ENCODE measurements at regions not wholly inside any gene's neighbourhood (a gene's known extent, or its start where the extent isn't known, plus 50 kb on each side); places are given as distances from the start of the nearest gene placed in this dataset.
"Not testable (repeated sequence)": the region's sequence is repeated elsewhere in the genome, so short reads cannot be mapped to it uniquely, and the experiment has no call there.

- not testable (repeated sequence) for H4K20me1 ChIP-seq (ENCODE audit: insufficient read depth, low read length); H3K9ac ChIP-seq (ENCODE audit: low read length); H3K9me3 ChIP-seq (replicated peaks; ENCODE audit: insufficient read depth, low read length); H3K36me3 ChIP-seq (replicated peaks; ENCODE audit: insufficient read depth, low read length); H3K4me1 ChIP-seq (ENCODE audit: low read length); DNase-seq; H3K4me2 ChIP-seq (ENCODE audit: low read depth, low read length); H3F3A ChIP-seq (ENCODE audit: insufficient read depth, low read length); H2AFZ ChIP-seq (ENCODE audit: low read length); H3K9me2 ChIP-seq (replicated peaks; ENCODE audit: insufficient read depth, low read length); H3K4me3 ChIP-seq (ENCODE audit: low read length); H3K27me3 ChIP-seq (replicated peaks; ENCODE audit: insufficient read depth, low read length); H3K79me2 ChIP-seq (ENCODE audit: low read length); H3K27ac ChIP-seq (ENCODE audit: low read length)
Measured at GRCh38 chr1:182221367-182221766, 159.9 kb upstream of the ZNF648 start.

DNA sequence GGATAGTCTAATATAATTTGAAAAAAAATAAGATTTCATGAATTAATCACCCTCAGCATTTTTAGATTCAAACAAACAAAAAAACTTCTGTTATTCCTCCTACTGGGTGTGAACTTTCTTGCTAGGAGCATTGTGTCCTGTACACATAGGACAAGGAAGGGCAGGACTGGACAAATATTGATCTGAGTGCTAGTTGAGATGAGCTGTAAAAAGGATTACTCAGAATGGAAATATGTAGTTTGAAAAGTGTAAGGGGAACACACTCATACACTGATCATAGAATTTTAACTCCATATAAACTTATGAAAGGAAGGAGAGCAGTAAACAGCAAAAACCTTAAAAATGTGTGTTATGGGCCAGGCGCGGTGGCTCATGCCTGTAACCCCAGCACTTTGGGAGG is 156.5 kb upstream of the ZNF648 start:
- H3K4me1 ChIP-seq (ENCODE audit: low read length) = no peaks in the 10 kb centered on the region
- no peaks in the 10 kb centered on the region for H3K27me3 ChIP-seq (replicated peaks; ENCODE audit: insufficient read depth, low read length)
- H3K79me2 ChIP-seq (ENCODE audit: low read length) = no peaks in the 10 kb centered on the region
- no peak for DNase-seq
- H3K36me3 ChIP-seq (replicated peaks; ENCODE audit: insufficient read depth, low read length) = no peaks in the 10 kb centered on the region
- no peaks in the 10 kb centered on the region for H3K9me3 ChIP-seq (replicated peaks; ENCODE audit: insufficient read depth, low read length)
- no peak overlapping the region for H3K9ac ChIP-seq (ENCODE audit: low read length)
- TF ChIP-seq, protein P1, sequence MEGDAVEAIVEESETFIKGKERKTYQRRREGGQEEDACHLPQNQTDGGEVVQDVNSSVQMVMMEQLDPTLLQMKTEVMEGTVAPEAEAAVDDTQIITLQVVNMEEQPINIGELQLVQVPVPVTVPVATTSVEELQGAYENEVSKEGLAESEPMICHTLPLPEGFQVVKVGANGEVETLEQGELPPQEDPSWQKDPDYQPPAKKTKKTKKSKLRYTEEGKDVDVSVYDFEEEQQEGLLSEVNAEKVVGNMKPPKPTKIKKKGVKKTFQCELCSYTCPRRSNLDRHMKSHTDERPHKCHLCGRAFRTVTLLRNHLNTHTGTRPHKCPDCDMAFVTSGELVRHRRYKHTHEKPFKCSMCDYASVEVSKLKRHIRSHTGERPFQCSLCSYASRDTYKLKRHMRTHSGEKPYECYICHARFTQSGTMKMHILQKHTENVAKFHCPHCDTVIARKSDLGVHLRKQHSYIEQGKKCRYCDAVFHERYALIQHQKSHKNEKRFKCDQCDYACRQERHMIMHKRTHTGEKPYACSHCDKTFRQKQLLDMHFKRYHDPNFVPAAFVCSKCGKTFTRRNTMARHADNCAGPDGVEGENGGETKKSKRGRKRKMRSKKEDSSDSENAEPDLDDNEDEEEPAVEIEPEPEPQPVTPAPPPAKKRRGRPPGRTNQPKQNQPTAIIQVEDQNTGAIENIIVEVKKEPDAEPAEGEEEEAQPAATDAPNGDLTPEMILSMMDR (IDR thresholded peaks at IDR 0.05; ENCODE audit: low read length) = no peak
- TF ChIP-seq EZH2 (optimal IDR thresholded peaks at IDR 0.05; ENCODE audit: low read depth, low read length) (no peak), EZH2phosphoT487 (IDR thresholded peaks at IDR 0.05; ENCODE audit: low read length) (no peak)
- H2AFZ ChIP-seq (ENCODE audit: low read length) = no peak overlapping the region
- H3K4me2 ChIP-seq (ENCODE audit: low read depth, low read length) = no peak overlapping the region
- no peaks in the 10 kb centered on the region for H4K20me1 ChIP-seq (ENCODE audit: insufficient read depth, low read length)
- H3K27ac ChIP-seq (ENCODE audit: low read length) = no peak overlapping the region
- H3K9me2 ChIP-seq (replicated peaks; ENCODE audit: insufficient read depth, low read length) = no peaks in the 10 kb centered on the region
- no peaks in the 10 kb centered on the region for H3F3A ChIP-seq (ENCODE audit: insufficient read depth, low read length)
- no peak overlapping the region for H3K4me3 ChIP-seq (ENCODE audit: low read length)

DNA sequence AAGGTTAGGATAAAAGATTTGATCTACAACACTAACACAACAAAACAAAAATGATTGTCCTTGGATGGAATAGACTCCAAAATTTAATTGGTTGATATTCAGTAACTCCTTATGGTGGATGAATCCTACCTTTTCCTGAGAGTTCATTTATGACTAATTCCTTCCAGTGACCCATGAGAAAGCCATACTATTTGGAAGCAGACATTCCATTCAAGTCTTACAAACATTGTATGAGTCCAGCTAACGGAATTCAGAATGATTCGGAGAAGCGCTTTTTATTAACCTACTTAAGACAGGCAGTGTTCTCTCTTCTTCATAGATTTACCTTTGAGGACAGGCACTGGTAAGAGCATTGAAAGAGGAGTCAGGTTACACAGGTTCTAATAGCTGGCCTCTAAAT is 155.6 kb upstream of the ZNF648 start:
- Histone ChIP-seq H3K4me2 (ENCODE audit: low read depth, low read length) (no peak overlapping the region), H2AFZ (ENCODE audit: low read length) (no peak overlapping the region), H3K27me3 (replicated peaks; ENCODE audit: insufficient read depth, low read length) (no peaks in the 10 kb centered on the region), H3K79me2 (ENCODE audit: low read length) (no peaks in the 10 kb centered on the region), H3K36me3 (replicated peaks; ENCODE audit: insufficient read depth, low read length) (no peaks in the 10 kb centered on the region), H3K4me1 (ENCODE audit: low read length) (no peaks in the 10 kb centered on the region), H3K9me3 (replicated peaks; ENCODE audit: insufficient read depth, low read length) (no peaks in the 10 kb centered on the region), H3F3A (ENCODE audit: insufficient read depth, low read length) (no peaks in the 10 kb centered on the region), H3K27ac (ENCODE audit: low read length) (no peak overlapping the region), H4K20me1 (ENCODE audit: insufficient read depth, low read length) (no peaks in the 10 kb centered on the region), H3K9ac (ENCODE audit: low read length) (no peak overlapping the region), H3K4me3 (ENCODE audit: low read length) (no peak overlapping the region), H3K9me2 (replicated peaks; ENCODE audit: insufficient read depth, low read length) (no peaks in the 10 kb centered on the region)
- TF ChIP-seq, protein P1 (IDR thresholded peaks at IDR 0.05; ENCODE audit: low read length) = no peak
- TF ChIP-seq EZH2 (optimal IDR thresholded peaks at IDR 0.05; ENCODE audit: low read depth, low read length) (no peak), EZH2phosphoT487 (IDR thresholded peaks at IDR 0.05; ENCODE audit: low read length) (no peak)
- no peak for DNase-seq

GRCh38 chr1:182215764-182216163 is 154.3 kb upstream of the ZNF648 start:
- no peaks in the 10 kb centered on the region for H3K9me3 ChIP-seq (replicated peaks; ENCODE audit: insufficient read depth, low read length)
- no peaks in the 10 kb centered on the region for H3K4me1 ChIP-seq (ENCODE audit: low read length)
- no peaks in the 10 kb centered on the region for H3K79me2 ChIP-seq (ENCODE audit: low read length)
- TF ChIP-seq EZH2 (optimal IDR thresholded peaks at IDR 0.05; ENCODE audit: low read depth, low read length) (no peak), EZH2phosphoT487 (IDR thresholded peaks at IDR 0.05; ENCODE audit: low read length) (no peak)
- TF ChIP-seq, protein P1 (IDR thresholded peaks at IDR 0.05; ENCODE audit: low read length) = no peak
- no peak for DNase-seq
- H3K9me2 ChIP-seq (replicated peaks; ENCODE audit: insufficient read depth, low read length) = no peaks in the 10 kb centered on the region
- no peak overlapping the region for H3K4me2 ChIP-seq (ENCODE audit: low read depth, low read length)
- H4K20me1 ChIP-seq (ENCODE audit: insufficient read depth, low read length) = no peaks in the 10 kb centered on the region
- H2AFZ ChIP-seq (ENCODE audit: low read length) = no peak overlapping the region
- H3F3A ChIP-seq (ENCODE audit: insufficient read depth, low read length) = no peaks in the 10 kb centered on the region
- no peak overlapping the region for H3K9ac ChIP-seq (ENCODE audit: low read length)
- no peak overlapping the region for H3K4me3 ChIP-seq (ENCODE audit: low read length)
- H3K36me3 ChIP-seq (replicated peaks; ENCODE audit: insufficient read depth, low read length) = no peaks in the 10 kb centered on the region
- no peak overlapping the region for H3K27ac ChIP-seq (ENCODE audit: low read length)
- H3K27me3 ChIP-seq (replicated peaks; ENCODE audit: insufficient read depth, low read length) = no peaks in the 10 kb centered on the region

All from MM.1S (cell line).